HG02588 (cell line): ENCODE measurements at regions not wholly inside any gene's neighbourhood (a gene's known extent, or its start where the extent isn't known, plus 50 kb on each side); places are given as distances from the start of the nearest gene placed in this dataset.

Experiments
- ATAC-seq: cut with Tn5 transposase; IDR thresholded peaks from one replicate; pipeline ENCODE4 v1.9.1; 2021; ENCODE audit warnings: mild to moderate bottlenecking, moderate library complexity; ENCODE audit not compliant: unreplicated experiment

- no peak for ATAC-seq
Measured at GRCh38 chr4:181234951-181235680, 1008.1 kb upstream of the TENM3 start.

- ATAC-seq, result no peak
Measured at GRCh38 chr4:181245326-181245725, 997.9 kb upstream of the TENM3 start.

- ATAC-seq, result no peak
Measured at GRCh38 chr4:181249031-181249430, 994.2 kb upstream of the TENM3 start.

GRCh38 chr4:181254771-181255170 is 988.4 kb upstream of the TENM3 start:
- ATAC-seq, result no peak

GRCh38 chr4:181258569-181258968 is 984.6 kb upstream of the TENM3 start:
- ATAC-seq, result no peak

- ATAC-seq, result no peak
Measured at GRCh38 chr4:181259081-181259709, 984.0 kb upstream of the TENM3 start.

- no peak for ATAC-seq
Measured at GRCh38 chr4:181261279-181261678, 981.9 kb upstream of the TENM3 start.

GRCh38 chr4:181264893-181265292 is 978.3 kb upstream of the TENM3 start:
- ATAC-seq, result no peak

- ATAC-seq, result no peak
Measured at GRCh38 chr4:181265370-181265769, 977.8 kb upstream of the TENM3 start.

GRCh38 chr4:181271116-181271640 is 972.0 kb upstream of the TENM3 start:
- no peak for ATAC-seq

GRCh38 chr4:181272422-181272821 is 970.8 kb upstream of the TENM3 start:
- no peak for ATAC-seq

GRCh38 chr4:181278941-181279340 is 964.3 kb upstream of the TENM3 start:
- ATAC-seq, result no peak

- ATAC-seq, result no peak
Measured at GRCh38 chr4:181281451-181281850, 961.8 kb upstream of the TENM3 start.

- ATAC-seq, result no peak
Measured at GRCh38 chr4:181289198-181289597, 954.0 kb upstream of the TENM3 start.

- no peak for ATAC-seq
Measured at GRCh38 chr4:181291615-181292014, 951.6 kb upstream of the TENM3 start.

- no peak for ATAC-seq
Measured at GRCh38 chr4:181293014-181293413, 950.2 kb upstream of the TENM3 start.

GRCh38 chr4:181293541-181293940 is 949.7 kb upstream of the TENM3 start:
- no peak for ATAC-seq

GRCh38 chr4:181294421-181294820 is 948.8 kb upstream of the TENM3 start:
- no peak for ATAC-seq

- ATAC-seq, result peak; percentile 77
Measured at GRCh38 chr4:181301735-181302710, 941.2 kb upstream of the TENM3 start.

- ATAC-seq, result no peak
Measured at GRCh38 chr4:181307824-181308223, 935.4 kb upstream of the TENM3 start.
